ENCODE measurements at regions not wholly inside any gene's neighbourhood (a gene's known extent, or its start where the extent isn't known, plus 50 kb on each side); places are given as distances from the start of the nearest gene placed in this dataset.

DNA sequence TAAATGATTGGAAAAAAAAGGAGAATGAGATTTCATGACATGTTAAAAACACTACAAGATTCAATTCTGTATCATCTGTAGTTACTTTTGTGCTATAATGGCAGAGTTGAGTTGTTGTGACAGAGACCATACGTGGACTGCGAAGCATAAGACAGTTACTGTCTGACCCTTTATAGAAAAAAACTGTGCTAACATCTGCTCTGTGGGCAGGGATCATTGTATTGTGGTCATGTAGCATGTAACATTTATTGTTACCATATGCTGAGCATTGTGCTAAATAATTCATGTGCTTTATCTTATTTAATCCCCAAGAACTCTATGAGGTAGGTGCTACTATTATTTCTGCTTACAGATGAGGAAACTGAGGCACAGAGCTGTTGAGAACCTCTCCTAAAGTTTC is 147.3 kb upstream of the HMHB1 start:
- Histone ChIP-seq H3K4me3 (no peak overlapping the region), H3K27ac (no peak overlapping the region), H3K27me3 (no peaks in the 10 kb centered on the region), H3K9me3 (no peaks in the 10 kb centered on the region), H3K4me1 (no peaks in the 10 kb centered on the region), H3K36me3 (no peaks in the 10 kb centered on the region)
- intact Hi-C loops (cut with DNase I) = no loop called here
- DNase-seq = no peak
- TF ChIP-seq, protein P1, sequence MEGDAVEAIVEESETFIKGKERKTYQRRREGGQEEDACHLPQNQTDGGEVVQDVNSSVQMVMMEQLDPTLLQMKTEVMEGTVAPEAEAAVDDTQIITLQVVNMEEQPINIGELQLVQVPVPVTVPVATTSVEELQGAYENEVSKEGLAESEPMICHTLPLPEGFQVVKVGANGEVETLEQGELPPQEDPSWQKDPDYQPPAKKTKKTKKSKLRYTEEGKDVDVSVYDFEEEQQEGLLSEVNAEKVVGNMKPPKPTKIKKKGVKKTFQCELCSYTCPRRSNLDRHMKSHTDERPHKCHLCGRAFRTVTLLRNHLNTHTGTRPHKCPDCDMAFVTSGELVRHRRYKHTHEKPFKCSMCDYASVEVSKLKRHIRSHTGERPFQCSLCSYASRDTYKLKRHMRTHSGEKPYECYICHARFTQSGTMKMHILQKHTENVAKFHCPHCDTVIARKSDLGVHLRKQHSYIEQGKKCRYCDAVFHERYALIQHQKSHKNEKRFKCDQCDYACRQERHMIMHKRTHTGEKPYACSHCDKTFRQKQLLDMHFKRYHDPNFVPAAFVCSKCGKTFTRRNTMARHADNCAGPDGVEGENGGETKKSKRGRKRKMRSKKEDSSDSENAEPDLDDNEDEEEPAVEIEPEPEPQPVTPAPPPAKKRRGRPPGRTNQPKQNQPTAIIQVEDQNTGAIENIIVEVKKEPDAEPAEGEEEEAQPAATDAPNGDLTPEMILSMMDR (IDR thresholded peaks at IDR 0.05) = no peak
- no peak for ATAC-seq

DNA sequence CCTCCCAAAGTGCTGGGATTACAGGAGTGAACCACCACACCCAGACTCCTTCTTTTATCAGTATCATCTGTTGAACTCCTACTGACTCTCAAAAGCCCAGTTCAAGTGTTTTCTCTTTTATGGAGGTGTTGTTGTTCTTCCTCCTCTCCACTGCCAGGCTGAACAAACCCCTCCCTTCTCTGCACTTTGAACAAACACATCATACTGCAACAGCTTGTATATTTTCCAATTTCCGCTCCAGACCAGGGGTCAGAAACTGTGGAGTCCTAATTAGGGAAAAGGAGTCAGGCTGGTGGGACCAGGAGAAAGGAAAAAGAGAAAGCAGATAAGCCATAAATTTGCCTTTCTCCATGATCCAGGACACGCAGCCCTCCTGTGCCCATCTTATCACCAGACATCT is 148.1 kb upstream of the HMHB1 start:
- Histone ChIP-seq H3K27me3 (no peaks in the 10 kb centered on the region), H3K27ac (no peak overlapping the region), H3K9me3 (no peaks in the 10 kb centered on the region), H3K36me3 (no peaks in the 10 kb centered on the region), H3K4me1 (no peaks in the 10 kb centered on the region), H3K4me3 (no peak overlapping the region)
- TF ChIP-seq, protein P1 (IDR thresholded peaks at IDR 0.05) = no peak
- intact Hi-C loops (cut with DNase I) = no loop called here
- ATAC-seq (no peak), DNase-seq (no peak)

DNA sequence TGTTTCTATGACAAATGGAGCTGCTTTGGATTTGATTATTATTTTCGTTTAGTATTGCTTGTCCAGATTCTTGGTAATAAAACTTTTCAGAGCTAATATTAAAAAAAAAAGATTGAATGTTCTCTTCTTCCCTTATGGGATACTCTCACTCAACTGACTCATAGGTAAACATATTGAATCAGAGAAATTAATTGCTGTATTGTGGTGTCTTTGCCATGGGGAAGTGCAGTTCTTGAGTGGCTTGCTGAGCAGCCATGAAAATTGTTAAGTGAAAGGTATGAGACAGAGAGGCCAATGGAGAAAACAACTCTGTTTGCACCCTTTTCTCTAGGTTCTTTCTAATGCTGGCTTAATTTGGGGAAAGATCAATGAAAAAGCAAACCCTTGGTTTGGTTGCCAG is 149.9 kb upstream of the HMHB1 start:
- Histone ChIP-seq H3K4me1 (no peaks in the 10 kb centered on the region), H3K9me3 (no peaks in the 10 kb centered on the region), H3K36me3 (no peaks in the 10 kb centered on the region), H3K27me3 (no peaks in the 10 kb centered on the region), H3K4me3 (no peak overlapping the region), H3K27ac (no peak overlapping the region)
- TF ChIP-seq, protein P1 (IDR thresholded peaks at IDR 0.05) = no peak
- intact Hi-C loops (cut with DNase I) = no loop called here
- DNase-seq = no peak
- ATAC-seq = no peak

DNA sequence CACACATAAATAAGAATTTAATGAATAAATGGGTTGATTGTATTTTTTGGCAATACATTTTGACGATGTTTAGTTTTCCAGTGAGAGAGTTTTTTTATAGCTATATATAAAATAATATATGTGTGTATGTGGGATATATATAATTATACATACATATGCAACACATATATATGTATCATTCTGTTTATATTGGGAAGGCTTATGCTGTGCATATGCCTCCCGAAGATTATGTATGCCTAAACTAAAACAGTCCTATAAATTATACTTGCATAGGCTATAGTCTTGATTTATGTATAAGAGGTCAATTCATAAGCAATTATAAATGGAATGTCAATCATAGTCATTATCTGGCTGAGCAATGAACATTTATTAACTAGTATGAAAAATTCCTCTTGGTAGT is 151.3 kb upstream of the HMHB1 start:
- H3K27me3 ChIP-seq = no peaks in the 10 kb centered on the region
- H3K4me1 ChIP-seq = no peaks in the 10 kb centered on the region
- no peaks in the 10 kb centered on the region for H3K36me3 ChIP-seq
- H3K27ac ChIP-seq = no peak overlapping the region
- ATAC-seq (no peak), DNase-seq (no peak)
- no peak overlapping the region for H3K4me3 ChIP-seq
- H3K9me3 ChIP-seq = no peaks in the 10 kb centered on the region
- intact Hi-C loops (cut with DNase I) = no loop called here
- TF ChIP-seq, protein P1 (IDR thresholded peaks at IDR 0.05) = no peak

DNA sequence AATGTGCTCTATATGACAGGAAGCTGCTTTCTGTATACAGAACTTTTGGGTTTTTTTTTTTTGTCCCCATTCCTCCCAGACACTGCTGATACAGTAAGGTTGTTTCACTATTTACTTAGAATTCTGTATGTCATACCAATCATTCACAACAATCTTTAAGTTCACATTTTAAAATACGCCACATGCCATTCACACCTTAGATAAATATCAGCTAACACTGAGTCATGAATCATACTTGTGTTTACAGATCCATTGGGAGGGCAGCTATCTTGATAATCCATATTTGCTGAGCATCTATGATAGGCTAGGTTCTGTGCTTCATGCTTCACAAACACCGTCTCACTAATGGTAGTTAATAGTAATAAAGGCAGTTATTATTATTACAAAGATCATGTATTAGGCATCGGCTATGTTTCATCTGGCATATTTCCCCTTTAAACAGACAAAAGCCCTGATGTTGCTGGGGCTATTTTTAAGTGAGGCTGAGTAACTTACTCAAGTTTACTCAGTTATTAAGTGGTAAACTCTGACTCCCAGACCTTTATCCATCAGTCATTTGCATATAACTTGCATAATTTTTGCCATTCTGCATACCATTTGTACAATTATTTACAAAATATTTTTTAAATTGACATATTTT is 152.2 kb upstream of the HMHB1 start:
- TF ChIP-seq, protein P1 (IDR thresholded peaks at IDR 0.05) = no peak
- DNase-seq (no peak), ATAC-seq (no peak)
- Histone ChIP-seq H3K9me3 (no peaks in the 10 kb centered on the region), H3K4me1 (no peaks in the 10 kb centered on the region), H3K4me3 (no peak overlapping the region), H3K27me3 (no peaks in the 10 kb centered on the region), H3K36me3 (no peaks in the 10 kb centered on the region), H3K27ac (no peak overlapping the region)
- intact Hi-C loops (cut with DNase I) = no loop called here

DNA sequence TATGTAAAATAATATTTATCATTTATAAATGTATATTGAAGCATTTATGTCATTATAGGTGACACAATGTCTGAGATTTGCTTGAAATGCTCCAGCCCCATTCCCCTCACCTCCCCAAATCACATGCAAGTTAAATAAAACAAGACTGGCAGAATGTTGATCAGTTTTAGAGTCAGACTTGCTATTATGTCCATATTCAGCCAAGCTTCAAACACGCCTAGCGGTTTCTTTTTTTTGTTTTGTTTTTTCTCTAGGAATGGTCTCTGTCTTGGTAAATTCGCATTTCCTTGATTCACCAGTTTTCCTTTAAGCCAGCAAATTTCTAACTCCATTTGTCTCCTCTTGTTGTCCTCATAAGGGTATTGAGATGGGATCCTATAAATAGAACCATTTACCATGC is 153.0 kb upstream of the HMHB1 start:
- intact Hi-C loops (cut with DNase I) = no loop called here
- Histone ChIP-seq H3K4me1 (no peaks in the 10 kb centered on the region), H3K27me3 (no peaks in the 10 kb centered on the region), H3K4me3 (no peak overlapping the region), H3K27ac (no peak overlapping the region), H3K9me3 (no peaks in the 10 kb centered on the region), H3K36me3 (no peaks in the 10 kb centered on the region)
- TF ChIP-seq, protein P1 (IDR thresholded peaks at IDR 0.05) = no peak
- ATAC-seq (no peak), DNase-seq (no peak)

All from upper lobe of right lung (tissue), 1 donor.